Naive thymus-derived CD4-positive, alpha-beta T cell (primary cell): ENCODE measurements at regions not wholly inside any gene's neighbourhood (a gene's known extent, or its start where the extent isn't known, plus 50 kb on each side); places are given as distances from the start of the nearest gene placed in this dataset.

Source experiments
- ATAC-seq: fragments of 150-1000 bp; cut with Tn5 transposase; 2 replicates; pipeline ENCODE4 v1.10.0; 2021; ENCODE audit warnings: mild to moderate bottlenecking, moderate library complexity
- CTCF ChIA-PET: fragments of 350-600 bp; sonication (Branson Sonifier 250); formaldehyde crosslinking; loops from one replicate; lab custom pipeline; 2021; ENCODE audit warnings: antibody characterized with exemption; lab: Charles Lee
- POLR2A ChIA-PET: fragments of 350-600 bp; sonication (Branson Sonifier 250); formaldehyde crosslinking; loops from one replicate; lab custom pipeline; 2021; ENCODE audit warnings: antibody characterized with exemption, inconsistent platforms; lab: Charles Lee
- DNase-seq, 9 donors: peaks; one replicate each; pipeline versions ENCODE4 v3.0.0 to v3.0.0-alpha.2; 2020 to 2022; ENCODE audit warnings: mixed read lengths in 1 of 9
- H3K27ac ChIP-seq: one replicate; pipeline ENCODE4 v1.7.0; 2013; ENCODE audit warnings: mild to moderate bottlenecking, low read depth, low read length, moderate library complexity
- H3K27me3 ChIP-seq, 2 donors: one replicate each; pipeline ENCODE4 v1.7.0; 2013; ENCODE audit warnings: low read length in 2 of 2, mild to moderate bottlenecking in 2 of 2, moderate library complexity in 2 of 2; ENCODE audit not compliant: control insufficient read depth in 2 of 2, insufficient read depth in 2 of 2
- H3K36me3 ChIP-seq, 3 experiments: 1 replicate in 2 of 3; 2 replicates in 1 of 3; pipeline ENCODE4 v1.7.0; 2013; ENCODE audit warnings: low read length in 3 of 3, mild to moderate bottlenecking in 3 of 3, moderate library complexity in 1 of 3; ENCODE audit not compliant: insufficient read depth in 3 of 3, control insufficient read depth in 2 of 3
- H3K4me1 ChIP-seq, 2 donors: one replicate each; pipeline ENCODE4 v1.7.0; 2013; ENCODE audit warnings: low read length in 2 of 2, mild to moderate bottlenecking in 2 of 2, moderate library complexity in 1 of 2; ENCODE audit not compliant: control insufficient read depth in 2 of 2, insufficient read depth in 2 of 2
- H3K4me3 ChIP-seq: 2 replicates; pipeline ENCODE4 v1.7.0; 2013; ENCODE audit warnings: mild to moderate bottlenecking, low read length
- H3K9me3 ChIP-seq, 3 experiments: 1 replicate in 2 of 3; 2 replicates in 1 of 3; pipeline ENCODE4 v1.7.0; 2013; ENCODE audit warnings: low read length in 3 of 3; ENCODE audit not compliant: control insufficient read depth in 2 of 3
- H3K27ac Mint-ChIP-seq, 9 donors: one replicate each; pipeline ENCODE4 v1.8.0; 2020 to 2022; ENCODE audit warnings: mixed read lengths in 9 of 9, mild to moderate bottlenecking in 8 of 9, moderate library complexity in 5 of 9, inconsistent platforms in 2 of 9
- H3K27me3 Mint-ChIP-seq, 5 donors: one replicate each; pipeline ENCODE4 v1.8.0; 2021 to 2022; ENCODE audit warnings: mixed read lengths in 5 of 5, mild to moderate bottlenecking in 1 of 5
- H3K36me3 Mint-ChIP-seq, 5 donors: one replicate each; pipeline ENCODE4 v1.8.0; 2020 to 2022; ENCODE audit warnings: mixed read lengths in 5 of 5, mild to moderate bottlenecking in 3 of 5, inconsistent platforms in 1 of 5
- H3K4me1 Mint-ChIP-seq, 7 donors: one replicate each; pipeline ENCODE4 v1.8.0; 2020 to 2022; ENCODE audit warnings: mixed read lengths in 7 of 7, mild to moderate bottlenecking in 3 of 7, inconsistent platforms in 1 of 7
- H3K4me3 Mint-ChIP-seq, 10 donors: one replicate each; pipeline ENCODE4 v1.8.0; 2020 to 2022; ENCODE audit warnings: mild to moderate bottlenecking in 10 of 10, mixed read lengths in 10 of 10, moderate library complexity in 6 of 10, inconsistent platforms in 2 of 10
- H3K9me3 Mint-ChIP-seq, 11 donors: one replicate each; pipeline ENCODE4 v1.8.0; 2020 to 2022; ENCODE audit warnings: mixed read lengths in 11 of 11, mild to moderate bottlenecking in 4 of 11, inconsistent platforms in 1 of 11, moderate library complexity in 1 of 11
- intact Hi-C, 2 donors: fragments of 100-400 bp; cut with micrococcal nuclease; formaldehyde crosslinking; loops; one replicate each; pipeline ENCODE4 v1.15.1; 2023

DNA sequence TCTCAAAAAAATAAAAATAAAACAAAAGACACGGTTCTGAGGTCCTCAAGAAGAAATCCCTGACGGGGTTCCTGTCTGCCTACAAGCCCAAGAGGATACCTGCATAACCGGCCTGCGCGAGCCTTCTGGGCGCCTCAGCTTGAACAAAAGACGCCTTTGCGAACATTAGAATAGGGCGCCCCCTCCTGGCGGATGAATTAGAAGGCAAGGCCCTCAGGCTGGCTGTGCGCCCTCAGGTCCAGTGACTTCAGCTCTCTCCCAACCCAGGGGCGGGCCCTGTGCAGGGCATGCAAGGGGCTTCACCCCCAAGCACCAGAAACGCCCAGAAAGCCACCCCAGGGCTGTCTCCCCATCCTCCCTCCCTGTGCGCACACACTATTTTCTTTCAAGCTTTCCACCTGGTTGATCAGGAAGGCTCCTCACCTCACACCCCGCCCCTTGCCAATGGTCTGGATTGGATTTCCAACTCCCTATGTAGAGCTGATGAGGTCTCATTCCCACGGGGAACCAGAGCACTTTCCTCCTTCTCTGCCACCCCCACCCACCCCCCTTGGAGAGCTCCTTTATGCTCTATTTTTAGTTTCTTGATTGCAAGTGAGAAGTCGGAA, 273.3 kb downstream of the BUD13 start:
- Histone ChIP-seq H3K27ac (no peak overlapping the region), H3K9me3 (no peaks in the 10 kb centered on the region), H3K27me3 (no peaks in the 10 kb centered on the region), H3K4me3 (no peak overlapping the region), H3K4me1 (no peaks in the 10 kb centered on the region), H3K36me3 (no peaks in the 10 kb centered on the region)
- H3K9me3 Mint-ChIP-seq: peaks cover 0 to 7% (median 0%) of the 10 kb centered on the region in 11 donors
- ChIA-PET CTCF (no interaction called here), POLR2A (no interaction called here)
- H3K4me3 Mint-ChIP-seq: no peak overlapping the region
- no peaks in the 10 kb centered on the region for H3K36me3 Mint-ChIP-seq
- no peak for ATAC-seq
- peaks cover 0 to 4% (median 0%) of the 10 kb centered on the region in 7 donors for H3K4me1 Mint-ChIP-seq
- peaks cover 34 to 68% (median 45%) of the 10 kb centered on the region in 5 donors for H3K27me3 Mint-ChIP-seq
- intact Hi-C loops: loop anchor here in 1 of 2 donors (1.0 to 5.0 kb wide), 2 partner anchors 45 to 1177 kb away; no protein-coding TSS in a partner anchor
- DNase-seq: peak in 1 of 9 donors; percentile 58
- H3K27ac Mint-ChIP-seq: no peak overlapping the region

DNA sequence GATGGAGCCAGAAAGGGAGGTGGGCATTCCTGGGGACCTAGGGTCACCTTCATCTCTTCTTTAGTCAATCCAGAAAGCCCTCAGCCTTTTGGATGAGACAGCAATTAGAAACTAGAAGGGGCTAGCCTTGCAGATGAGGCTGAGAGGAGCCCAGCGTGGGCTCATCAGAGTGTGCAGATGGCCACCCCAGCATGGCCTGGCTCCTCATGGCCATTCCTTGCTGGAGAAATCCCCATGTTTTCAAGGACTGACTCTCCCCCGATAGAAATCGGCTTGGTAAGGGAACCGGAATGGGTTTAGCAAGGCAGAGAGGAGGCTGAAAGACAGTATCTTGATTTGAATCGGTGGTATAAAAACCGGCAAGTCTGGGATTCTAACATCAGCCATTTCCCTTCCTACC, 274.6 kb downstream of the BUD13 start:
- ChIA-PET POLR2A (no interaction called here), CTCF (no interaction called here)
- peaks cover 0 to 14% (median 0%) of the 10 kb centered on the region in 11 donors for H3K9me3 Mint-ChIP-seq
- no peaks in the 10 kb centered on the region for H3K36me3 Mint-ChIP-seq
- Histone ChIP-seq H3K4me1 (no peaks in the 10 kb centered on the region), H3K9me3 (no peaks in the 10 kb centered on the region), H3K4me3 (no peak overlapping the region), H3K36me3 (no peaks in the 10 kb centered on the region), H3K27ac (no peak overlapping the region), H3K27me3 (no peaks in the 10 kb centered on the region)
- H3K27me3 Mint-ChIP-seq: peaks cover 25 to 55% (median 37%) of the 10 kb centered on the region in 5 donors
- DNase-seq: no peak
- no peak for ATAC-seq
- intact Hi-C loops: loop anchor here in 1 of 2 donors (5.0 kb wide), 1 partner anchor 1176 kb away; no protein-coding TSS in a partner anchor
- peaks cover 0 to 4% (median 0%) of the 10 kb centered on the region in 7 donors for H3K4me1 Mint-ChIP-seq
- H3K4me3 Mint-ChIP-seq: no peak overlapping the region
- H3K27ac Mint-ChIP-seq: no peak overlapping the region

DNA sequence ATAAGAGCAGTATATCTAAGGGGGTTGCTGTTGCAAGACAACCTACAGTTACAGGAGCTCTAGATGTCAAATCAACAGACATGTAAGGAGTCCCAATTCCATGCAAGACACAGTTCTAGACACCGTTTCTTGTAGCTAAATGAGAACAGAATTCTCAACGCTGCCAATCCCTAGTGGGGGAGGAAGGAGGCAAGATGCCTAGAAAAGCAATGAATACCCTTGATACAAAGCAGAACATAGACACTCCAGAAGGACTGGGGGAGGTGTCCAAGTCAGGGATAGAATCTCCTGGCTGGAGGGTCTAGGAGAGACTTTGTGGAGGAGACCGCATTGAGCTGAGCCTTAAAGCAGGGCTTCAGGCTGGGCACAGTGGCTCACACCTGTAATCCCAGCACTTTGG, 280.2 kb downstream of the BUD13 start:
- Histone ChIP-seq H3K4me3 (no peak overlapping the region), H3K4me1 (no peaks in the 10 kb centered on the region), H3K36me3 (no peaks in the 10 kb centered on the region), H3K27ac (no peak overlapping the region), H3K9me3 (no peaks in the 10 kb centered on the region), H3K27me3 (no peaks in the 10 kb centered on the region)
- DNase-seq: no peak
- peaks cover 0 to 14% (median 0%) of the 10 kb centered on the region in 11 donors for H3K9me3 Mint-ChIP-seq
- H3K27me3 Mint-ChIP-seq: peaks cover 3 to 15% (median 10%) of the 10 kb centered on the region in 5 donors
- ATAC-seq: no peak
- POLR2A ChIA-PET: no interaction called here
- CTCF ChIA-PET: no interaction called here
- H3K4me3 Mint-ChIP-seq: no peak overlapping the region
- H3K4me1 Mint-ChIP-seq: no peaks in the 10 kb centered on the region
- H3K36me3 Mint-ChIP-seq: no peaks in the 10 kb centered on the region
- intact Hi-C loops: no loop called here
- H3K27ac Mint-ChIP-seq: no peak overlapping the region

DNA sequence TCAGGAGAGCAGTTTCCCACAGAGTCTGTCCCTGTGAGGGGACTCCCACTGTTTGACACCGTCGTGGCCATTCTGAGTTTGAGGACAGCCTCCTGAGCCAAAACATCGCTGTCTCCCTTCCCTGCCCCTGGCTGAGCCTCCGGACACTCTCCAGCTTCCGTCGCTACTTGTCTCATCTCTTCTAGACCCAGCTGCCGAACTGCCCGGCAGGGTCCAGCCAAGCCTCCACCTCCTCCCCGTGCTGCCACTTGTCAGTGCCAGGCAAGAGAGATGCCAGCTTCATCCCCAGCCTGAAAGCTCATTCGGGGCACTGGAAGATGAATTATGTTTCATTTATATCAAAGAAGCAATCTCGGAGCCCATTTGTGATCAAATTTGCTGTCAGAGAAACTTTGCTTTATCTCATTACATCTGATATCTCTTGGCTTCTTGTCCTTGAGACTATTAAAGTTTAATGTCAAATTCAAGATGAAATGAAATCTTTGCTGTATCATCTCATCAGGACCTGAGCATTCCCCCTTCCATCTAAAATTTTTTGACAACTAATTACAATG, 283.9 kb downstream of the BUD13 start:
- intact Hi-C loops: no loop called here
- Histone ChIP-seq H3K9me3 (no peaks in the 10 kb centered on the region), H3K27ac (no peak overlapping the region), H3K4me1 (no peaks in the 10 kb centered on the region), H3K4me3 (no peak overlapping the region), H3K36me3 (no peaks in the 10 kb centered on the region), H3K27me3 (no peaks in the 10 kb centered on the region)
- H3K4me1 Mint-ChIP-seq: no peaks in the 10 kb centered on the region
- CTCF ChIA-PET: no interaction called here
- DNase-seq (no peak), ATAC-seq (no peak)
- H3K9me3 Mint-ChIP-seq: peaks cover 0 to 7% (median 0%) of the 10 kb centered on the region in 11 donors
- H3K27ac Mint-ChIP-seq: no peak overlapping the region
- peaks cover 7 to 34% (median 16%) of the 10 kb centered on the region in 5 donors for H3K27me3 Mint-ChIP-seq
- no peak overlapping the region for H3K4me3 Mint-ChIP-seq
- H3K36me3 Mint-ChIP-seq: no peaks in the 10 kb centered on the region
- POLR2A ChIA-PET: no interaction called here

DNA sequence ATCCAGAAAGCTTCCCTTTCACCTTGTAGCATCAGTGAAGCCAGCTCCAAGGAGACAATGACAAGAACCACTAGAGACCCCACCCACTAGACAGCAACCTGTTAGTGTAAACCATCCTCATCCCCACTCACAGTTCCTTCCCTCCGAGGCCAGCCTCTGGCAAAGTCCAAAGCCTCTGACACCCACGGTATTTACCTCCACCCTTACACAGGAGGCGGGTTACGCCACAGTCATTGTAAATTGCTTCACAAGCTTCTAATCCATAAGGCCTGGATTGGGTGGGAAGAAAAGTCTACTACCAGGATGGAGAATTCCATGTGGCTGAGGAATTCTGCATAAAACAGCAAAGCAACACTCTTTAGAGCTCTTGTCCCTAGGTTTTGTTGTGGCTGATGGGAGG, 287.4 kb downstream of the BUD13 start:
- POLR2A ChIA-PET: no interaction called here
- H3K4me3 ChIP-seq: no peak overlapping the region
- H3K36me3 ChIP-seq: no peaks in the 10 kb centered on the region
- no peak for ATAC-seq
- intact Hi-C loops: no loop called here
- DNase-seq: no peak
- Mint-ChIP-seq H3K9me3 (peaks cover 0 to 4% (median 0%) of the 10 kb centered on the region in 11 donors), H3K4me3 (no peak overlapping the region), H3K27ac (no peak overlapping the region), H3K27me3 (peaks cover 6 to 27% (median 16%) of the 10 kb centered on the region in 5 donors), H3K4me1 (no peaks in the 10 kb centered on the region), H3K36me3 (no peaks in the 10 kb centered on the region)
- CTCF ChIA-PET: no interaction called here
- no peaks in the 10 kb centered on the region for H3K9me3 ChIP-seq
- H3K27ac ChIP-seq: no peak overlapping the region
- no peaks in the 10 kb centered on the region for H3K4me1 ChIP-seq
- no peaks in the 10 kb centered on the region for H3K27me3 ChIP-seq

DNA sequence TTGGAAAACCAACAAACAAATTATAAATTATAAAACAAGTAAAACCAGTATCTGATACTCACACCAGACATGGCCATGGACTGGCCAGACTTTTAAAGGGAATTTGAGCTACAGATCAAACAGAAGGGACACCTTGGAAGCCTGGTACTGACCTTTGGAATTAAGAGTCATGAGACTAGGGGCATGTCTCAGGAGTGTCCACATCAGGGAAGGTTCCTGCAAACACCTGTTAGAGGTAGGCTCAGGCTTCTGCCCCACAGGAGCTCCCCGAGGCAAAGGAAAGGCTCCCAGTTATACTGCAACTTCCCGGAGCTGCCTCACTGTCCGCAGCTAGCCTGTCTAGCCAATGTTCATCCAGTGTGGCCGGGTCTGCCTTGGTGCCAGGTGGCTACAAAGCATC, 290.1 kb downstream of the BUD13 start:
- DNase-seq: no peak
- H3K36me3 Mint-ChIP-seq: no peaks in the 10 kb centered on the region
- Histone ChIP-seq H3K27me3 (no peaks in the 10 kb centered on the region), H3K27ac (no peak overlapping the region), H3K4me1 (no peaks in the 10 kb centered on the region), H3K4me3 (no peak overlapping the region), H3K9me3 (no peaks in the 10 kb centered on the region), H3K36me3 (no peaks in the 10 kb centered on the region)
- ChIA-PET CTCF (no interaction called here), POLR2A (no interaction called here)
- intact Hi-C loops: no loop called here
- H3K4me3 Mint-ChIP-seq: no peak overlapping the region
- peaks cover 0 to 2% (median 0%) of the 10 kb centered on the region in 11 donors for H3K9me3 Mint-ChIP-seq
- no peak for ATAC-seq
- H3K27me3 Mint-ChIP-seq: peaks cover 4 to 23% (median 16%) of the 10 kb centered on the region in 5 donors
- no peaks in the 10 kb centered on the region for H3K4me1 Mint-ChIP-seq
- H3K27ac Mint-ChIP-seq: no peak overlapping the region
